ENCODE measurements at regions not wholly inside any gene's neighbourhood (a gene's known extent, or its start where the extent isn't known, plus 50 kb on each side); places are given as distances from the start of the nearest gene placed in this dataset.

GRCh38 chr2:196448407-196449079 lies 191.0 kb upstream of the CCDC150 start:
- no peaks in the 10 kb centered on the region for H3K36me3 Mint-ChIP-seq
- DNase-seq, result no peak
- no peak overlapping the region for H3K27ac Mint-ChIP-seq
- no peaks in the 10 kb centered on the region for H3K4me1 Mint-ChIP-seq
- peaks cover 2 to 5% (median 5%) of the 10 kb centered on the region in 3 donors for H3K27me3 Mint-ChIP-seq (ENCODE audit: low read depth in 3 of 3)
- H3K4me3 Mint-ChIP-seq, result no peak overlapping the region
- H3K9me3 Mint-ChIP-seq, result peaks cover 0 to 3% (median 0%) of the 10 kb centered on the region in 6 donors

GRCh38 chr2:196449083-196449482 lies 190.4 kb upstream of the CCDC150 start:
- Mint-ChIP-seq H3K4me1 (no peaks in the 10 kb centered on the region), H3K36me3 (no peaks in the 10 kb centered on the region), H3K4me3 (no peak overlapping the region), H3K27me3 (ENCODE audit: low read depth in 3 of 3) (peaks cover 5 to 7% (median 7%) of the 10 kb centered on the region in 3 donors), H3K9me3 (peaks cover 0 to 3% (median 0%) of the 10 kb centered on the region in 6 donors), H3K27ac (no peak overlapping the region)
- no peak for DNase-seq

- Mint-ChIP-seq H3K4me1 (no peaks in the 10 kb centered on the region), H3K9me3 (peaks cover 0 to 3% (median 0%) of the 10 kb centered on the region in 6 donors), H3K4me3 (no peak overlapping the region), H3K36me3 (no peaks in the 10 kb centered on the region), H3K27me3 (ENCODE audit: low read depth in 3 of 3) (peaks cover 0 to 11% (median 8%) of the 10 kb centered on the region in 3 donors), H3K27ac (no peak overlapping the region)
- DNase-seq, result no peak
These were observed 186.8 kb upstream of the CCDC150 start for GRCh38 chr2:196452758-196453157.

GRCh38 chr2:196453613-196454047 lies 185.9 kb upstream of the CCDC150 start:
- peak in 2 of 3 donors; percentile 10 to 23 for DNase-seq
- Mint-ChIP-seq H3K27ac (no peak overlapping the region), H3K9me3 (peaks cover 0 to 3% (median 0%) of the 10 kb centered on the region in 6 donors), H3K4me1 (no peaks in the 10 kb centered on the region), H3K27me3 (ENCODE audit: low read depth in 3 of 3) (peaks cover 3 to 16% (median 8%) of the 10 kb centered on the region in 3 donors), H3K36me3 (no peaks in the 10 kb centered on the region), H3K4me3 (no peak overlapping the region)

GRCh38 chr2:196454492-196454891 lies 185.0 kb upstream of the CCDC150 start:
- peaks cover 3 to 8% of the 10 kb centered on the region in 2 donors for H3K4me1 Mint-ChIP-seq

GRCh38 chr2:196459539-196459938 lies 180.0 kb upstream of the CCDC150 start:
- peaks cover 0 to 4% (median 0%) of the 10 kb centered on the region in 6 donors for H3K9me3 Mint-ChIP-seq
- peak; percentile 4 to 10 (median 4) for DNase-seq
- H3K27me3 Mint-ChIP-seq (ENCODE audit: low read depth in 3 of 3), result peaks cover 10 to 28% (median 15%) of the 10 kb centered on the region in 3 donors
- peak overlapping the region in 2 of 5 donors; percentile 13 to 38 for H3K4me3 Mint-ChIP-seq
- peaks cover 8 to 15% of the 10 kb centered on the region in 2 donors for H3K4me1 Mint-ChIP-seq
- H3K36me3 Mint-ChIP-seq, result no peaks in the 10 kb centered on the region
- no peak overlapping the region for H3K27ac Mint-ChIP-seq

More at GRCh38 chr2:196454492-196454891, 185.0 kb upstream of the CCDC150 start:
- no peak for DNase-seq
- H3K4me3 Mint-ChIP-seq, result no peak overlapping the region
- H3K27me3 Mint-ChIP-seq (ENCODE audit: low read depth in 3 of 3), result peaks cover 6 to 20% (median 8%) of the 10 kb centered on the region in 3 donors
- peaks cover 0 to 4% (median 0%) of the 10 kb centered on the region in 6 donors for H3K9me3 Mint-ChIP-seq
- H3K27ac Mint-ChIP-seq, result no peak overlapping the region
- H3K36me3 Mint-ChIP-seq, result no peaks in the 10 kb centered on the region

GRCh38 chr2:196463706-196464105 lies 175.8 kb upstream of the CCDC150 start:
- H3K4me1 Mint-ChIP-seq, result peaks cover 8 to 14% of the 10 kb centered on the region in 2 donors
- H3K36me3 Mint-ChIP-seq, result no peaks in the 10 kb centered on the region
- no peak overlapping the region for H3K27ac Mint-ChIP-seq
- no peak overlapping the region for H3K4me3 Mint-ChIP-seq
- H3K27me3 Mint-ChIP-seq (ENCODE audit: low read depth in 3 of 3), result peaks cover 14 to 26% (median 18%) of the 10 kb centered on the region in 3 donors
- H3K9me3 Mint-ChIP-seq, result peaks cover 0 to 4% (median 0%) of the 10 kb centered on the region in 6 donors
- DNase-seq, result no peak

- no peak overlapping the region for H3K27ac Mint-ChIP-seq
- peaks cover 6 to 8% of the 10 kb centered on the region in 2 donors for H3K4me1 Mint-ChIP-seq
- H3K4me3 Mint-ChIP-seq, result no peak overlapping the region
- no peaks in the 10 kb centered on the region for H3K9me3 Mint-ChIP-seq
- DNase-seq, result no peak
- no peaks in the 10 kb centered on the region for H3K36me3 Mint-ChIP-seq
- peaks cover 14 to 22% (median 16%) of the 10 kb centered on the region in 3 donors for H3K27me3 Mint-ChIP-seq (ENCODE audit: low read depth in 3 of 3)
These were observed 175.2 kb upstream of the CCDC150 start for GRCh38 chr2:196464311-196464710.

- no peak for DNase-seq
- Mint-ChIP-seq H3K27me3 (ENCODE audit: low read depth in 3 of 3) (peaks cover 10 to 13% (median 12%) of the 10 kb centered on the region in 3 donors), H3K4me3 (no peak overlapping the region), H3K36me3 (no peaks in the 10 kb centered on the region), H3K9me3 (no peaks in the 10 kb centered on the region), H3K27ac (no peak overlapping the region), H3K4me1 (no peaks in the 10 kb centered on the region)
These were observed 172.9 kb upstream of the CCDC150 start for GRCh38 chr2:196466581-196466980.

GRCh38 chr2:196468394-196468793 lies 171.1 kb upstream of the CCDC150 start:
- Mint-ChIP-seq H3K9me3 (no peaks in the 10 kb centered on the region), H3K4me3 (no peak overlapping the region), H3K27ac (no peak overlapping the region), H3K4me1 (no peaks in the 10 kb centered on the region), H3K27me3 (ENCODE audit: low read depth in 3 of 3) (peaks cover 8 to 11% (median 10%) of the 10 kb centered on the region in 3 donors), H3K36me3 (no peaks in the 10 kb centered on the region)
- DNase-seq, result no peak

- H3K27ac Mint-ChIP-seq, result no peak overlapping the region
- no peak for DNase-seq
- H3K9me3 Mint-ChIP-seq, result no peaks in the 10 kb centered on the region
- H3K27me3 Mint-ChIP-seq (ENCODE audit: low read depth in 3 of 3), result peaks cover 2 to 5% (median 3%) of the 10 kb centered on the region in 3 donors
- H3K4me1 Mint-ChIP-seq, result no peaks in the 10 kb centered on the region
- H3K4me3 Mint-ChIP-seq, result no peak overlapping the region
- no peaks in the 10 kb centered on the region for H3K36me3 Mint-ChIP-seq
These were observed 165.9 kb upstream of the CCDC150 start for GRCh38 chr2:196473617-196474016.

- no peak for DNase-seq
- Mint-ChIP-seq H3K4me1 (no peaks in the 10 kb centered on the region), H3K9me3 (no peaks in the 10 kb centered on the region), H3K36me3 (no peaks in the 10 kb centered on the region), H3K27ac (no peak overlapping the region), H3K4me3 (no peak overlapping the region), H3K27me3 (ENCODE audit: low read depth in 3 of 3) (peaks cover 0 to 8% (median 4%) of the 10 kb centered on the region in 3 donors)
These were observed 163.9 kb upstream of the CCDC150 start for GRCh38 chr2:196475611-196476010.

GRCh38 chr2:196478588-196478987 lies 160.9 kb upstream of the CCDC150 start:
- H3K9me3 Mint-ChIP-seq, result no peaks in the 10 kb centered on the region
- no peak overlapping the region for H3K4me3 Mint-ChIP-seq
- peaks cover 0 to 10% (median 5%) of the 10 kb centered on the region in 3 donors for H3K27me3 Mint-ChIP-seq (ENCODE audit: low read depth in 3 of 3)
- no peaks in the 10 kb centered on the region for H3K36me3 Mint-ChIP-seq
- H3K27ac Mint-ChIP-seq, result no peak overlapping the region
- no peaks in the 10 kb centered on the region for H3K4me1 Mint-ChIP-seq
- DNase-seq, result no peak

GRCh38 chr2:196479350-196479749 lies 160.2 kb upstream of the CCDC150 start:
- Mint-ChIP-seq H3K27ac (no peak overlapping the region), H3K4me1 (no peaks in the 10 kb centered on the region), H3K36me3 (no peaks in the 10 kb centered on the region), H3K4me3 (no peak overlapping the region), H3K27me3 (ENCODE audit: low read depth in 3 of 3) (peaks cover under 1 to 10% (median 7%) of the 10 kb centered on the region in 3 donors), H3K9me3 (no peaks in the 10 kb centered on the region)
- DNase-seq, result no peak

Measured in immature natural killer cell (primary cell).